Stomach (tissue), 8 donors: ENCODE measurements at regions not wholly inside any gene's neighbourhood (a gene's known extent, or its start where the extent isn't known, plus 50 kb on each side); places are given as distances from the start of the nearest gene placed in this dataset.

Source experiments
- DNase-seq, 2 donors: peaks; one replicate each; pipeline versions ENCODE4 v3.0.0 to v3.0.0-alpha.2; 2013 to 2019
- H3K27ac ChIP-seq, 5 donors: fragments of 200-600 bp in 4 of 5; sonication (generic) in 4 of 5; one replicate each; pipeline ENCODE4 v1.5.1; 2013 to 2019; ENCODE audit warnings: mild to moderate bottlenecking in 1 of 5, moderate library complexity in 1 of 5
- H3K27me3 ChIP-seq, 3 donors: fragments of 200-600 bp; sonication (generic); one replicate each; pipeline ENCODE4 v1.5.1; 2017 to 2019; ENCODE audit warnings: mixed run types in 1 of 3
- H3K36me3 ChIP-seq, 4 donors: fragments of 200-600 bp; sonication (generic); 1 replicate in 3 of 4; 2 replicates in 1 of 4; pipeline ENCODE4 v1.5.1; 2016 to 2019
- H3K4me1 ChIP-seq, 4 donors: fragments of 200-600 bp; sonication (generic); one replicate each; pipeline ENCODE4 v1.5.1; 2016 to 2019
- H3K4me3 ChIP-seq, 4 donors: fragments of 200-600 bp; sonication (generic) in 3 of 4; one replicate each; pipeline ENCODE4 v1.5.1; 2016 to 2019; ENCODE audit warnings: mild to moderate bottlenecking in 1 of 4
- H3K9me3 ChIP-seq, 4 donors: fragments of 200-600 bp; sonication (generic); one replicate each; pipeline ENCODE4 v1.5.1; 2016 to 2019
- CTCF ChIP-seq, 7 experiments: fragments of 450-650 bp in 4 of 7; fragments of 200-600 bp in 3 of 7; sonication (generic) in 3 of 7; IDR thresholded peaks; one replicate each; pipeline ENCODE4 v1.5.1; 2016 to 2019; ENCODE audit warnings: antibody characterized with exemption in 7 of 7, control low read depth in 2 of 7, mild to moderate bottlenecking in 1 of 7
- EP300 ChIP-seq: sonication (generic); formaldehyde crosslinking; IDR thresholded peaks from one replicate; pipeline ENCODE4 v1.6.1; 2017; ENCODE audit warnings: antibody characterized with exemption
- POLR2A ChIP-seq, 4 donors: fragments of 450-650 bp; IDR thresholded peaks; one replicate each; pipeline ENCODE4 v1.6.1; 2016; ENCODE audit warnings: antibody characterized with exemption in 4 of 4, control low read depth in 2 of 4, mild to moderate bottlenecking in 1 of 4, moderate library complexity in 1 of 4
- POLR2AphosphoS5 ChIP-seq, 3 donors: sonication (generic); formaldehyde crosslinking; IDR thresholded peaks; one replicate each; pipeline ENCODE4 v1.6.1; 2016; ENCODE audit warnings: antibody characterized with exemption in 3 of 3
- WGBS, 5 donors: extraction: QIAGEN DNeasy Blood & Tissue Kit in 3 of 5; methylation state at CpG; one replicate each; pipeline versions ENCODE4 v1.1.5 to v1.1.7; 2013 to 2018; 5-methylcytosine and 5-hydroxymethylcytosine counted together
- intact Hi-C: fragments of 100-400 bp; cut with DNase I; formaldehyde crosslinking; loops from one replicate; pipeline ENCODE4 v1.15.1; 2023; ENCODE audit warnings: low total_unique reads
- donor health status: healthy with polysubstance abuse.
- donor health status: Bipolar disorder and iron deficiency.
- donor health status: healthy.

GRCh38 chr21:38619992-38620479, 121.8 kb upstream of the ERG start:
- intact Hi-C loops, result no loop called here
- DNase-seq, result peak in 1 of 2 donors; percentile 65
- WGBS, 5 donors, result 59 to 73% (median 63%) methylated on average over 8 to 9 of the region's 9 CpGs
- H3K4me1 ChIP-seq, result no peaks in the 10 kb centered on the region
- no peaks in the 10 kb centered on the region for H3K9me3 ChIP-seq
- no peak overlapping the region for H3K4me3 ChIP-seq
- H3K36me3 ChIP-seq, result no peaks in the 10 kb centered on the region
- H3K27me3 ChIP-seq, result no peaks in the 10 kb centered on the region
- no peak overlapping the region for H3K27ac ChIP-seq
- TF ChIP-seq POLR2AphosphoS5 (IDR thresholded peaks at IDR 0.05), result no peak
- TF ChIP-seq CTCF (IDR thresholded peaks at IDR 0.05), result no peak
- TF ChIP-seq POLR2A (IDR thresholded peaks at IDR 0.05), result no peak
- TF ChIP-seq EP300, result no peak

- Histone ChIP-seq H3K9me3 (no peaks in the 10 kb centered on the region), H3K27ac (no peak overlapping the region), H3K36me3 (no peaks in the 10 kb centered on the region), H3K4me3 (no peak overlapping the region), H3K27me3 (no peaks in the 10 kb centered on the region), H3K4me1 (no peaks in the 10 kb centered on the region)
- no peak for DNase-seq
- TF ChIP-seq POLR2A (IDR thresholded peaks at IDR 0.05), result no peak
- TF ChIP-seq CTCF (IDR thresholded peaks at IDR 0.05), result no peak
- no peak for TF ChIP-seq EP300
- intact Hi-C loops, result no loop called here
- 79 to 90% (median 83%) methylated on average over 3 of the region's 3 CpGs for WGBS, 5 donors
These were observed 122.9 kb upstream of the ERG start for GRCh38 chr21:38621132-38621531.

GRCh38 chr21:38622081-38622826, 124.0 kb upstream of the ERG start:
- Histone ChIP-seq H3K27ac (no peak overlapping the region), H3K9me3 (no peaks in the 10 kb centered on the region), H3K36me3 (no peaks in the 10 kb centered on the region), H3K4me3 (no peak overlapping the region), H3K27me3 (no peaks in the 10 kb centered on the region), H3K4me1 (no peaks in the 10 kb centered on the region)
- intact Hi-C loops, result no loop called here
- TF ChIP-seq EP300, result no peak
- no peak for TF ChIP-seq POLR2A (IDR thresholded peaks at IDR 0.05)
- no peak for TF ChIP-seq POLR2AphosphoS5 (IDR thresholded peaks at IDR 0.05)
- no peak for TF ChIP-seq CTCF (IDR thresholded peaks at IDR 0.05)
- no peak for DNase-seq
- WGBS, 5 donors, result 91 to 98% (median 93%) methylated on average over 9 to 12 of the region's 12 CpGs

DNA sequence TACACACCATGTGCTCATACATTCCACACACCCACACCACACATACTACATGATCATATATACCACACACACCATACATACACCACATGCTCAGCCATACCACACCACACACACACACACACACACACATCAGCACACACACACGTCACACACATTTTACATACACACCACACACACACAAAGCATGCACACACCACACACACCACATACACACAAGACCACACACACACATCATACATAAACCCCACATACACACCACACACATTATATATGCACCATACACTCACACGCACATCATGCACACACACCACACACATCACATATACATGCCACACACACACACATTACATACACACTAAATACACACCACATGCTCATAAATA, 124.5 kb upstream of the ERG start:
- Histone ChIP-seq H3K4me3 (no peak overlapping the region), H3K4me1 (no peaks in the 10 kb centered on the region), H3K27me3 (no peaks in the 10 kb centered on the region), H3K27ac (no peak overlapping the region), H3K36me3 (no peaks in the 10 kb centered on the region), H3K9me3 (no peaks in the 10 kb centered on the region)
- intact Hi-C loops, result no loop called here
- 44 to 48% (median 46%) methylated on average over 2 of the region's 2 CpGs for WGBS, 5 donors
- DNase-seq, result no peak
- no peak for TF ChIP-seq POLR2AphosphoS5 (IDR thresholded peaks at IDR 0.05)
- TF ChIP-seq POLR2A (IDR thresholded peaks at IDR 0.05), result no peak
- no peak for TF ChIP-seq EP300
- TF ChIP-seq CTCF (IDR thresholded peaks at IDR 0.05), result no peak
